Gastroesophageal sphincter (tissue), 3 donors: ENCODE measurements at regions not wholly inside any gene's neighbourhood (a gene's known extent, or its start where the extent isn't known, plus 50 kb on each side); places are given as distances from the start of the nearest gene placed in this dataset.
"Not testable (repeated sequence)": the region's sequence is repeated elsewhere in the genome, so short reads cannot be mapped to it uniquely, and the experiment has no call there.

Experiments
- CTCF ChIP-seq, 4 experiments: fragments of 200-600 bp in 2 of 4; fragments of 450-650 bp in 2 of 4; sonication (generic) in 1 of 4; IDR thresholded peaks; one replicate each; pipeline ENCODE4 v1.5.1; 2017 to 2019; ENCODE audit warnings: antibody characterized with exemption in 4 of 4, mild to moderate bottlenecking in 2 of 4, moderate library complexity in 2 of 4
- EP300 ChIP-seq: sonication (generic); formaldehyde crosslinking; IDR thresholded peaks from one replicate; pipeline ENCODE4 v1.6.1; 2017; ENCODE audit warnings: antibody characterized with exemption, mild to moderate bottlenecking
- POLR2AphosphoS5 ChIP-seq: sonication (generic); formaldehyde crosslinking; IDR thresholded peaks from one replicate; pipeline ENCODE4 v1.6.1; 2017; ENCODE audit warnings: antibody characterized with exemption

- not testable (repeated sequence) for TF ChIP-seq EP300; CTCF (IDR thresholded peaks at IDR 0.05); POLR2AphosphoS5
Observed at GRCh38 chr1:157368941-157369340, 183.4 kb downstream of the FCRL5 start.
